ENCODE measurements at regions not wholly inside any gene's neighbourhood (a gene's known extent, or its start where the extent isn't known, plus 50 kb on each side); places are given as distances from the start of the nearest gene placed in this dataset.

DNA sequence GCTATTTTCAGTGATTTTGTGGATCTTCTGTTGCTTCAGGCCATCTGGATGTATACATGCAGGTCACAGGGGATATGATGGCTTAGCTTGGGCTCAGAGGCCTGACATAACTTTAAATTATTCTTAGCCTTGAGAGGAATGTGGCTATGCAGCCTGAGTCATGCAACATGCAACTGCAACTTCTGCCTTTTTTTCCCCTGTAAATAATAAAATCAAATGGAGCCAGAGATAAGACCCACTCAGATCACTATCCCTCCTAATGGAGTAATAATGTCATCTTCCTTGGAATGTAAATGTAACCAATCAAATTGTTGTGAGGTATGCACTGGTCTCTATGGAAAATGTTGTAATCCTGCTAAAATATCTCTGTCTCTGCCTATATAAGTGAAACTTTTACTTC, 54.9 kb downstream of the MAGEB17 start:
- ChIA-PET POLR2A (no interaction called here), CTCF (no interaction called here)
- peak; percentile 65 for DNase-seq (ENCODE audit: low read depth, low spot score)
- TF ChIP-seq, protein P1, sequence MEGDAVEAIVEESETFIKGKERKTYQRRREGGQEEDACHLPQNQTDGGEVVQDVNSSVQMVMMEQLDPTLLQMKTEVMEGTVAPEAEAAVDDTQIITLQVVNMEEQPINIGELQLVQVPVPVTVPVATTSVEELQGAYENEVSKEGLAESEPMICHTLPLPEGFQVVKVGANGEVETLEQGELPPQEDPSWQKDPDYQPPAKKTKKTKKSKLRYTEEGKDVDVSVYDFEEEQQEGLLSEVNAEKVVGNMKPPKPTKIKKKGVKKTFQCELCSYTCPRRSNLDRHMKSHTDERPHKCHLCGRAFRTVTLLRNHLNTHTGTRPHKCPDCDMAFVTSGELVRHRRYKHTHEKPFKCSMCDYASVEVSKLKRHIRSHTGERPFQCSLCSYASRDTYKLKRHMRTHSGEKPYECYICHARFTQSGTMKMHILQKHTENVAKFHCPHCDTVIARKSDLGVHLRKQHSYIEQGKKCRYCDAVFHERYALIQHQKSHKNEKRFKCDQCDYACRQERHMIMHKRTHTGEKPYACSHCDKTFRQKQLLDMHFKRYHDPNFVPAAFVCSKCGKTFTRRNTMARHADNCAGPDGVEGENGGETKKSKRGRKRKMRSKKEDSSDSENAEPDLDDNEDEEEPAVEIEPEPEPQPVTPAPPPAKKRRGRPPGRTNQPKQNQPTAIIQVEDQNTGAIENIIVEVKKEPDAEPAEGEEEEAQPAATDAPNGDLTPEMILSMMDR (IDR thresholded peaks at IDR 0.05; ENCODE audit: insufficient read depth, low read length, missing control alignments), result no peak
- no peak overlapping the region for H3K4me3 ChIP-seq (ENCODE audit: low read depth, low read length)

DNA sequence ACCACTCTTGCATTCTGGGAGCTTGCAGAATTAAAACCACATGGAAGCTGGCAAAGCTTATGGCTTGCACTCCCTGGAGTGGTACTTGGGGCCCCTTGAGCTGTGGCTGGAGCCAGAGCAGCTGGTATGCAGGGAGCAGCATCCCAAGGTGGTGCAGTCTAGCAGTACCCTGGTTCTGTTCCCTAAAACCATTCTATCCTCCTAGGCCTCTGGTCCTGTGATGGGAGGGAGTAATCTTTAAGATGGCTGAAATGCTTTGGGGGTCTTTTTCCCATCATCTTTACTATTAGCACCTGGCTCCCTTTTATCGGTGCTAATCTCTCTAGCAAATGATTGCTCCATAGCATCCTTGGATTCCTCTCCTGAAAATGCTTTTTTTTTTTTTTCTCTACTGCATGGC, 56.1 kb downstream of the MAGEB17 start:
- no peak for DNase-seq (ENCODE audit: low read depth, low spot score)
- ChIA-PET POLR2A (no interaction called here), CTCF (no interaction called here)
- H3K4me3 ChIP-seq (ENCODE audit: low read depth, low read length), result no peak overlapping the region
- TF ChIP-seq, protein P1 (IDR thresholded peaks at IDR 0.05; ENCODE audit: insufficient read depth, low read length, missing control alignments), result no peak

DNA sequence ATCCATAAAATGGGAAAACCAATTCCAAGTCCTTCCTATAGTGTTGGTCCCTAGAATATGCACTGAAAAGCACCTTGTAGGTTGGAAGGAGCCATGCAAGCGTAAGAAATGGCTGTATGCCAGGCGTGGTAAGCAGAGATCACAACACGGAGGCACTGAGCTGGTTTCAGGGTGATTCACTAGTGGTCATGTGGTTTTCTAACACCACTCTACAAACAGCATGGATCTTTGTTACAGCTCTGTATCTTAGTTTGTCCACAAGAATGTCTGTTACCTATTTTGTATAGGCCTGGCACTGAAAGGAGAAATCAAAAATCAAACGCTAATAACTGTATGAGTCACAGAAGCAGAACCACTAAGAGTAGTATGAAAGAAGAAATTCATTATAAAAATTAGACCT, 71.9 kb downstream of the MAGEB17 start:
- ChIA-PET POLR2A (no interaction called here), CTCF (interaction anchor here (1.0 kb wide), 1 partner anchor 10 kb away, joined by 3 read pairs; no protein-coding TSS in a partner anchor)
- TF ChIP-seq, protein P1 (IDR thresholded peaks at IDR 0.05; ENCODE audit: insufficient read depth, low read length, missing control alignments), result no peak
- DNase-seq (ENCODE audit: low read depth, low spot score), result no peak
- no peak overlapping the region for H3K4me3 ChIP-seq (ENCODE audit: low read depth, low read length)

DNA sequence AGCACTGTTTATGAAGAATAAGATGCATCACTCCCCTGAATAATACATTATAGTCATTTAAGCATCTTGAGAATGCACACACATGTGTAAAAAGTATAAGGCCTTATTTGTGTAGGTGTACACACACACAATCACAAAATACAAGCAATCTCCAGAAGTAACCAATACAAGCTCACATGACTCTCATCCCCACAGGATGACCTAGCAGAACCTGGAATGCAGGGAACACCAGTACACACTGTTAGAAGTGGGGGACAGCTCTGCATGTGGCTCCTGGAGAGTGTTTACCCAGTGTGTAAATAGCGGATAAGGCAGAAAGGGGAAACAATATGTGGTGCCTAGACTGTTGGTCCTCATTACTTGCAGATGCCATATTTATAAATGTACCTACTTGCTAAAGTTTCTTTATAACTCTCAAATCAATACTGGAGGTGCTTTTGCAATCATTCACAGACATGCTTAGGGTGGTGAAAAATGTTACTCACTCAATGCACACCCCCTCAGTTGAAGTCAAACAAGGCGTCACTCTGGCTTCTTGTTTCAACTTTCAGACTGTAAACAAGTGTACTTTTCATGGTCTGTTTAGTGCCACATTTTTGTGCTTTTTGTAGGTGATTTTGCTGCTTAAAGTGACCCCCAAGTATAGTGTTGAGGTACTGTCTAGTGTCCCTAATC, 73.1 kb downstream of the MAGEB17 start:
- TF ChIP-seq, protein P1 (IDR thresholded peaks at IDR 0.05; ENCODE audit: insufficient read depth, low read length, missing control alignments), result no peak
- CTCF ChIA-PET, result interaction anchor here (1.0 kb wide), 1 partner anchor 11 kb away, joined by 3 read pairs; no protein-coding TSS in a partner anchor
- DNase-seq (ENCODE audit: low read depth, low spot score), result no peak
- no peak overlapping the region for H3K4me3 ChIP-seq (ENCODE audit: low read depth, low read length)
- POLR2A ChIA-PET, result no interaction called here

DNA sequence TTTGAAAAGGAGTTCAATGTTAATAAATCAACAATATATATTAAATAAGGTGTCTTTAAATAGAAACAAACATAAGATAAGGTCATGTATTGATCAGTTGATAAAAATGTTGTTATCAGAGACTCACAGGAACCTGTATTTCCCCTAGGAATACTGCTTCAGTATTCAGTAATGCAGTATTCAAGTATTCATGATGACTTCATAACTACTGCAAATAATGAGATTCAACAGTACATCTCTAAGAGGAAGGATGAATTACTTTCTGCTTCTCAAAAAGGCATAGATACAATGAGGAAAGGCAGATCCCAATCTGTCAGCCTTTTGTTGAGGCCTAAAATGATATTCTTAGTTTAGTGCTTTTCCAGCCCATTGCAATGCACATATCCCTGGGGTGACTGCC, 73.7 kb downstream of the MAGEB17 start:
- ChIA-PET CTCF (no interaction called here), POLR2A (no interaction called here)
- TF ChIP-seq, protein P1 (IDR thresholded peaks at IDR 0.05; ENCODE audit: insufficient read depth, low read length, missing control alignments), result no peak
- DNase-seq (ENCODE audit: low read depth, low spot score), result no peak
- H3K4me3 ChIP-seq (ENCODE audit: low read depth, low read length), result no peak overlapping the region

DNA sequence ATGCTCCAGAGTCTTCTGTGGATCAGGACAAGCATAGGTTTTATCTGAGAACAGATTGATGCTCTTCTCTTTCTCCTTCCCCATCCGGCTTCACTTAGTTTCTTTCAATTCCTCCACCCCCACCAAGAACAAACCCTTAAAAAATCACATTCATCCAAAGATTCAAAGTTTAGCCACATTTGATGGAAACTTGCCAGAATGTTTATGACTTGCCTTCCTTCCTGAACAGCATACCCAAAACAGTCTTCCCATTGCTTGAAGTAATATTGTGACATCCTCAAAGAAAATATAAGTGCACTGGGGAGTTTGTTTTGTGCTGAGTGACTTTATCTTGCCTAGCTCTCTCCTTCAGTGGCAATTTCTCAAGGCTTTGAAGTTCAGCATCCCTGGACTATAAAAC, 83.0 kb downstream of the MAGEB17 start:
- DNase-seq (ENCODE audit: low read depth, low spot score), result peak; percentile 5
- TF ChIP-seq, protein P1 (IDR thresholded peaks at IDR 0.05; ENCODE audit: insufficient read depth, low read length, missing control alignments), result no peak
- CTCF ChIA-PET, result no interaction called here

More for the DNA sequence above, 83.0 kb downstream of the MAGEB17 start:
- POLR2A ChIA-PET, result no interaction called here
- H3K4me3 ChIP-seq (ENCODE audit: low read depth, low read length), result no peak overlapping the region

Measured in AG04449 (cell line).